ENCODE measurements at regions not wholly inside any gene's neighbourhood (a gene's known extent, or its start where the extent isn't known, plus 50 kb on each side); places are given as distances from the start of the nearest gene placed in this dataset.
"Not testable (repeated sequence)": the region's sequence is repeated elsewhere in the genome, so short reads cannot be mapped to it uniquely, and the experiment has no call there.

- Histone ChIP-seq H3K9me3 (ENCODE audit: control insufficient read depth in 2 of 3, insufficient read depth in 1 of 3, low read length in 3 of 3) (no peaks in the 10 kb centered on the region), H3K4me1 (ENCODE audit: control insufficient read depth in 2 of 3, insufficient read depth in 2 of 3, low read depth in 1 of 3, low read length in 3 of 3) (no peaks in the 10 kb centered on the region), H3K36me3 (ENCODE audit: control insufficient read depth in 2 of 3, insufficient read depth in 3 of 3, low read length in 3 of 3) (no peaks in the 10 kb centered on the region), H3K4me3 (ENCODE audit: low read length in 3 of 3) (no peak overlapping the region), H3K27me3 (ENCODE audit: control insufficient read depth, insufficient read depth, low read length) (no peaks in the 10 kb centered on the region), H3K9ac (ENCODE audit: low read length in 3 of 3) (no peak overlapping the region), H3K27ac (ENCODE audit: low read depth in 2 of 2, low read length in 2 of 2) (no peak overlapping the region)
- FAIRE-seq (no peak), DNase-seq (no peak)
- intact Hi-C loops (cut with DNase I): no loop called here
- TF ChIP-seq CTCF (IDR thresholded peaks at IDR 0.05; ENCODE audit: borderline replicate concordance, extremely low read depth, insufficient read depth): no peak
Observed at GRCh38 chr6:84882768-84883766, 118.7 kb upstream of the TBX18 start.

GRCh38 chr6:84879385-84879784, 115.0 kb upstream of the TBX18 start:
- FAIRE-seq; H3K36me3 ChIP-seq (ENCODE audit: control insufficient read depth in 2 of 3, insufficient read depth in 3 of 3, low read length in 3 of 3); H3K4me1 ChIP-seq (ENCODE audit: control insufficient read depth in 2 of 3, insufficient read depth in 2 of 3, low read depth in 1 of 3, low read length in 3 of 3); H3K9me3 ChIP-seq (ENCODE audit: control insufficient read depth in 2 of 3, insufficient read depth in 1 of 3, low read length in 3 of 3); H3K4me3 ChIP-seq (ENCODE audit: low read length in 3 of 3); intact Hi-C loops (cut with DNase I); H3K9ac ChIP-seq (ENCODE audit: low read length in 3 of 3); DNase-seq; H3K27ac ChIP-seq (ENCODE audit: low read depth in 2 of 2, low read length in 2 of 2); H3K27me3 ChIP-seq (ENCODE audit: control insufficient read depth, insufficient read depth, low read length): not testable (repeated sequence)

GRCh38 chr6:84877515-84878210, 113.3 kb upstream of the TBX18 start:
- FAIRE-seq: no peak
- Histone ChIP-seq H3K9me3 (ENCODE audit: control insufficient read depth in 2 of 3, insufficient read depth in 1 of 3, low read length in 3 of 3) (no peaks in the 10 kb centered on the region), H3K36me3 (ENCODE audit: control insufficient read depth in 2 of 3, insufficient read depth in 3 of 3, low read length in 3 of 3) (no peaks in the 10 kb centered on the region), H3K9ac (ENCODE audit: low read length in 3 of 3) (no peak overlapping the region), H3K4me1 (ENCODE audit: control insufficient read depth in 2 of 3, insufficient read depth in 2 of 3, low read depth in 1 of 3, low read length in 3 of 3) (no peaks in the 10 kb centered on the region), H3K27me3 (ENCODE audit: control insufficient read depth, insufficient read depth, low read length) (no peaks in the 10 kb centered on the region), H3K4me3 (ENCODE audit: low read length in 3 of 3) (no peak overlapping the region), H3K27ac (ENCODE audit: low read depth in 2 of 2, low read length in 2 of 2) (no peak overlapping the region)
- no peak for DNase-seq
- TF ChIP-seq CTCF (IDR thresholded peaks at IDR 0.05; ENCODE audit: borderline replicate concordance, extremely low read depth, insufficient read depth): no peak
- intact Hi-C loops (cut with DNase I): no loop called here

Measured in kidney (tissue), 13 donors.